K562 (cell line): ENCODE measurements at regions not wholly inside any gene's neighbourhood (a gene's known extent, or its start where the extent isn't known, plus 50 kb on each side); places are given as distances from the start of the nearest gene placed in this dataset.
A peak's percentile ranks its signal among the peaks of the same experiment; 100 is the strongest.

Source experiments
- ATAC-seq: fragments of 200-7000 bp; cut with Tn5 transposase; 3 replicates; pipeline ENCODE4 v1.9.1; 2020; ENCODE audit warnings: moderate library complexity
- BruUV-seq: library from RNA; stranded (reverse); fragments of 400-500 nt; replicated peaks from 2 replicates; lab custom pipeline; 2021; lab: Mats Ljungman, UMichigan
- CTCF ChIA-PET: fragments of 300-600 bp; formaldehyde crosslinking; extraction: SDS; loops from one replicate; lab custom pipeline; 2021; ENCODE audit warnings: low intra/inter-chr PET ratio; lab: Yijun Ruan, JAX
- POLR2A ChIA-PET: fragments of 300-600, 350-650 bp; sonication (Branson Sonifier 250); formaldehyde crosslinking; extraction: SDS; loops from one replicate; lab custom pipeline; 2021; ENCODE audit warnings: antibody characterized with exemption, inconsistent platforms; lab: Yijun Ruan, JAX
- DNase-seq, 4 experiments: peaks; one replicate each; pipeline versions ENCODE4 v3.0.0 to v3.0.0-alpha.2; 2011 to 2018; ENCODE audit warnings: low spot score in 3 of 4, mixed read lengths in 3 of 4; ENCODE audit errors: extremely low read depth in 1 of 4
- FAIRE-seq: peaks from 2 replicates; lab custom pipeline; 2011; peaks lifted over from hg19 to GRCh38; lab: Jason Lieb, UNC
- H2AFZ ChIP-seq: 2 replicates; pipeline ENCODE4 v1.6.0; 2011; ENCODE audit warnings: low read depth, low read length, control low read depth, inconsistent platforms
- H3K27ac ChIP-seq: fragments of 200-600 bp; 3 replicates; pipeline ENCODE4 v1.8.0; 2011; ENCODE audit warnings: low read depth, mild to moderate bottlenecking, control low read depth, inconsistent platforms, low read length, moderate library complexity, mixed read lengths; ENCODE audit errors: extremely low read depth
- H3K27me3 ChIP-seq, 2 experiments: fragments of 300-600 bp in 1 of 2; 2 replicates in 1 of 2; 3 replicates in 1 of 2; pipeline versions ENCODE4 v1.6.0 to v1.8.0; 2011; ENCODE audit warnings: inconsistent platforms in 2 of 2, low read length in 2 of 2, mild to moderate bottlenecking in 1 of 2, mixed read lengths in 1 of 2, moderate library complexity in 1 of 2; ENCODE audit not compliant: control insufficient read depth in 2 of 2, insufficient read depth in 2 of 2
- H3K36me3 ChIP-seq: fragments of 300-600 bp; 3 replicates; pipeline ENCODE4 v1.8.0; 2011; ENCODE audit warnings: mild to moderate bottlenecking, low read length, inconsistent platforms; ENCODE audit not compliant: control insufficient read depth, insufficient read depth
- H3K4me1 ChIP-seq, 2 experiments: fragments of 200-600 bp in 1 of 2; replicated peaks in 1 of 2; 2 replicates in 1 of 2; 3 replicates in 1 of 2; pipeline versions ENCODE4 v1.5.1 to v1.8.0; 2011; ENCODE audit warnings: inconsistent platforms in 2 of 2, low read length in 2 of 2, mild to moderate bottlenecking in 1 of 2, mixed read lengths in 1 of 2, moderate library complexity in 1 of 2; ENCODE audit not compliant: control insufficient read depth in 2 of 2, insufficient read depth in 2 of 2
- H3K4me2 ChIP-seq: 2 replicates; pipeline ENCODE4 v1.6.1; 2011; ENCODE audit warnings: low read length, control low read depth, inconsistent platforms, mixed read lengths; ENCODE audit not compliant: insufficient read depth
- H3K4me3 ChIP-seq: fragments of 200-600 bp; sonication (generic), shearing (Covaris generic); 2 replicates; pipeline ENCODE4 v1.5.1; 2016; ENCODE audit warnings: control low read depth, inconsistent platforms
- H3K79me2 ChIP-seq: fragments of 200-600 bp; 3 replicates; pipeline ENCODE4 v1.8.0; 2011; ENCODE audit warnings: low read length, inconsistent platforms; ENCODE audit not compliant: control insufficient read depth, insufficient read depth
- H3K9ac ChIP-seq, 2 experiments: 2 replicates each; pipeline versions ENCODE4 v1.6.0 to v1.6.1; 2011; ENCODE audit warnings: low read depth in 2 of 2, low read length in 2 of 2, control low read depth in 1 of 2, inconsistent platforms in 1 of 2, mild to moderate bottlenecking in 1 of 2, mixed read lengths in 1 of 2; ENCODE audit not compliant: insufficient read depth in 1 of 2
- H3K9me1 ChIP-seq: one replicate; pipeline ENCODE4 v1.6.0; 2011; ENCODE audit warnings: inconsistent platforms, mild to moderate bottlenecking, low read length, moderate library complexity; ENCODE audit not compliant: control insufficient read depth, insufficient read depth
- H3K9me3 ChIP-seq: replicated peaks from 2 replicates; pipeline ENCODE4 v1.5.1; 2011; ENCODE audit warnings: low read depth, low read length, inconsistent platforms; ENCODE audit not compliant: control insufficient read depth, insufficient read depth
- H4K20me1 ChIP-seq: replicated peaks from 2 replicates; pipeline ENCODE4 v1.6.1; 2011; ENCODE audit warnings: low read length, inconsistent platforms, mixed read lengths; ENCODE audit not compliant: control insufficient read depth, insufficient read depth
- CUX1 ChIP-seq: fragments of 200-800 bp; sonication (Bioruptor generic); IDR thresholded peaks from 2 replicates; pipeline ENCODE4 v1.6.1; 2016; ENCODE audit warnings: missing genetic modification characterization, missing compliant biosample characterization
- GTF2A2 ChIP-seq: IDR thresholded peaks from 2 replicates; pipeline ENCODE4 v1.6.1; 2016; ENCODE audit warnings: mild to moderate bottlenecking, missing genetic modification characterization, missing compliant biosample characterization
- RBM25 ChIP-seq: fragments of 200-400 bp; formaldehyde crosslinking; IDR thresholded peaks from 2 replicates; pipeline ENCODE4 v1.6.1; 2018; ENCODE audit warnings: low read length, low read depth, moderate library complexity; ENCODE audit not compliant: severe bottlenecking
- ZNF507 ChIP-seq: conservative IDR thresholded peaks from 2 replicates; pipeline ENCODE4 v1.6.1; 2017; ENCODE audit warnings: missing genetic modification characterization, missing compliant biosample characterization
- ZNF764 ChIP-seq: fragments of 250-450 bp; sonication (Bioruptor Pico); IDR thresholded peaks from 2 replicates; pipeline ENCODE4 v1.4.0; 2020; ENCODE audit warnings: low read depth, mild to moderate bottlenecking, moderate library complexity
- WGBS: fragments of 100-300 bp; shearing (Covaris generic); methylation state at CpG from one replicate; pipeline ENCODE4 v1.1.6; 2016; ENCODE audit warnings: low coverage, mixed read lengths; ENCODE audit not compliant: insufficient coverage; ENCODE audit errors: missing lambda C conversion rate; 5-methylcytosine and 5-hydroxymethylcytosine counted together
- in situ Hi-C: fragments of 300-500 bp; cut with MboI; formaldehyde crosslinking; loops from 4 replicates; pipeline ENCODE4 v1.15.0; 2018; ENCODE audit warnings: inconsistent platforms, mixed read lengths
- intact Hi-C: fragments of 100-400 bp; cut with micrococcal nuclease; formaldehyde crosslinking; loops from 2 replicates; pipeline ENCODE4 v1.14.2; 2022

- no peak for TF ChIP-seq ZNF764
- no peak for TF ChIP-seq GTF2A2 (tag)
- TF ChIP-seq RBM25 = no peak
Measured at GRCh38 chr14:30085943-30086342, 158.3 kb upstream of the PRKD1 start (continued).

GRCh38 chr14:30088620-30089019 lies 161.0 kb upstream of the PRKD1 start:
- ChIA-PET CTCF (no interaction called here), POLR2A (no interaction called here)
- no peak overlapping the region for H3K9ac ChIP-seq
- WGBS = 3% methylated on average over 4 of the region's 4 CpGs
- BruUV-seq = no TSS peak
- in situ Hi-C loops (no loop called here), intact Hi-C loops (no loop called here)
- DNase-seq (no peak), FAIRE-seq (no peak), ATAC-seq (no peak)
- H4K20me1 ChIP-seq = no peaks in the 10 kb centered on the region
- H3K9me3 ChIP-seq = no peaks in the 10 kb centered on the region
- no peaks in the 10 kb centered on the region for H3K36me3 ChIP-seq
- H3K4me1 ChIP-seq = no peaks in the 10 kb centered on the region
- no peak overlapping the region for H3K4me3 ChIP-seq
- H2AFZ ChIP-seq = no peak overlapping the region
- H3K79me2 ChIP-seq = no peaks in the 10 kb centered on the region
- no peak overlapping the region for H3K4me2 ChIP-seq
- H3K27ac ChIP-seq = no peak overlapping the region
- H3K9me1 ChIP-seq = no peaks in the 10 kb centered on the region
- H3K27me3 ChIP-seq = no peaks in the 10 kb centered on the region
- no peak for TF ChIP-seq CUX1 (CRISPR knock-in tag)
- TF ChIP-seq ZNF507 (tag) = peak; percentile 92
